Colonic mucosa (tissue), 4 donors: ENCODE measurements at regions not wholly inside any gene's neighbourhood (a gene's known extent, or its start where the extent isn't known, plus 50 kb on each side); places are given as distances from the start of the nearest gene placed in this dataset.

Experiments used
- DNase-seq: peaks from one replicate; pipeline ENCODE4 v3.0.0-alpha.2; 2020
- H3K27ac ChIP-seq: fragments of 200-600 bp; one replicate; pipeline ENCODE4 v1.8.0; 2021
- H3K27me3 ChIP-seq: fragments of 200-600 bp; one replicate; pipeline ENCODE4 v1.8.0; 2021
- H3K36me3 ChIP-seq: fragments of 200-600 bp; one replicate; pipeline ENCODE4 v1.8.0; 2021
- H3K4me1 ChIP-seq: fragments of 200-600 bp; one replicate; pipeline ENCODE4 v1.8.0; 2021; ENCODE audit warnings: mild to moderate bottlenecking
- H3K4me3 ChIP-seq: fragments of 200-600 bp; one replicate; pipeline ENCODE4 v1.8.0; 2021
- H3K9ac ChIP-seq, 2 donors: one replicate each; pipeline ENCODE4 v1.7.0; 2013; ENCODE audit warnings: control low read depth in 2 of 2, low read depth in 2 of 2, low read length in 2 of 2
- H3K9me3 ChIP-seq: fragments of 200-600 bp; one replicate; pipeline ENCODE4 v1.8.0; 2021
- intact Hi-C: fragments of 100-400 bp; cut with DNase I; formaldehyde crosslinking; loops from one replicate; pipeline ENCODE4 v1.14.1; 2022
- TF ChIP-seq, protein P1 (sequence below): fragments of 200-600 bp; IDR thresholded peaks from one replicate; pipeline ENCODE4 v1.8.0; 2022; ENCODE audit warnings: antibody characterized with exemption, mild to moderate bottlenecking
- donor health status: healthy.
- donor health status: DM: no; HTN: no; CAD: no.
- donor health status: DM: no; HTN: no; CAD: no.

DNA sequence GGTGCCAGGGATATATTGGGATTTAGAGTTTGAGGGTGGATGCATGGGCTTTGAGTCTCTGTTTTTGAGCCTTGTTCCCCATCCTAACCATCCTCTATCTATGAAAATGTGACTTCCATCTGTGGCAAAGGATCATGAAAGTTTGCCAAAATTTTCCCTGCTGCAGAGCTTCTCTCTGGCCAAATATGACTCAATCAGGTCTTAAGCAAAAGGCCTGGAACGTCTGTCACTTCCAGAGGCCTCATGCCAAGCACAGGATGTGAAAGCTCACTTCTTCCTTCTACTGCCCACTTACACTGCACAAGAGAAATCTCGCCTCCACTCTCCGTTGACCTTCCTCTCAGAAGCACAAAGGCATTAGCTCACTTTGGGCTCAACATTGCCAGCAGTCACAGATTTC lies 696.9 kb upstream of the NRP1 start:
- H3K9ac ChIP-seq = no peak overlapping the region
- intact Hi-C loops = no loop called here
- H3K36me3 ChIP-seq = no peaks in the 10 kb centered on the region
- no peaks in the 10 kb centered on the region for H3K9me3 ChIP-seq
- DNase-seq = peak; percentile 28
- H3K4me1 ChIP-seq = no peaks in the 10 kb centered on the region
- no peaks in the 10 kb centered on the region for H3K27me3 ChIP-seq
- H3K27ac ChIP-seq = no peak overlapping the region
- TF ChIP-seq, protein P1, sequence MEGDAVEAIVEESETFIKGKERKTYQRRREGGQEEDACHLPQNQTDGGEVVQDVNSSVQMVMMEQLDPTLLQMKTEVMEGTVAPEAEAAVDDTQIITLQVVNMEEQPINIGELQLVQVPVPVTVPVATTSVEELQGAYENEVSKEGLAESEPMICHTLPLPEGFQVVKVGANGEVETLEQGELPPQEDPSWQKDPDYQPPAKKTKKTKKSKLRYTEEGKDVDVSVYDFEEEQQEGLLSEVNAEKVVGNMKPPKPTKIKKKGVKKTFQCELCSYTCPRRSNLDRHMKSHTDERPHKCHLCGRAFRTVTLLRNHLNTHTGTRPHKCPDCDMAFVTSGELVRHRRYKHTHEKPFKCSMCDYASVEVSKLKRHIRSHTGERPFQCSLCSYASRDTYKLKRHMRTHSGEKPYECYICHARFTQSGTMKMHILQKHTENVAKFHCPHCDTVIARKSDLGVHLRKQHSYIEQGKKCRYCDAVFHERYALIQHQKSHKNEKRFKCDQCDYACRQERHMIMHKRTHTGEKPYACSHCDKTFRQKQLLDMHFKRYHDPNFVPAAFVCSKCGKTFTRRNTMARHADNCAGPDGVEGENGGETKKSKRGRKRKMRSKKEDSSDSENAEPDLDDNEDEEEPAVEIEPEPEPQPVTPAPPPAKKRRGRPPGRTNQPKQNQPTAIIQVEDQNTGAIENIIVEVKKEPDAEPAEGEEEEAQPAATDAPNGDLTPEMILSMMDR = no peak
- H3K4me3 ChIP-seq = no peak overlapping the region

DNA sequence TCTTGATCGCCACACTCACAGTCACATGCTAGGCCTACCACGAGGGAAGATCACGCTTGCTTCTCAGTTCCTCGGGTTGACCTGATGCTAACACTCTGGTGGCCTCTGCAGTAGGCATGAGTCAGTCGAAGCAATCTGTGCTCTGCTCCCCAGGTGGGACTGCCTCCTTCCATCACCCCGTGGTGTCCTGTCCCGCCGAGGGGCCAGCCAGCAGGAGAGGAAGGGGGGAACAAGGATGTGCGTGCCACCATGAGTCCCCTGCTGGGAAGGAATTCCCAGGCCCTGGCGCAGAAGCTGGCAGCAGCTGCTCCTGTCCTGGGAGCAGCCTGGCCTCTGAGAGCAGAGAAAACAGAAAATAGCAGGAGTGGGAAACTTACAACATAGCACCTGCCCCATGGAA lies 695.0 kb upstream of the NRP1 start:
- H3K27me3 ChIP-seq = no peaks in the 10 kb centered on the region
- H3K4me3 ChIP-seq = no peak overlapping the region
- H3K9ac ChIP-seq = no peak overlapping the region
- H3K4me1 ChIP-seq = no peaks in the 10 kb centered on the region
- no peaks in the 10 kb centered on the region for H3K9me3 ChIP-seq
- TF ChIP-seq, protein P1 = no peak
- no peak for DNase-seq
- H3K27ac ChIP-seq = no peak overlapping the region
- intact Hi-C loops = no loop called here
- no peaks in the 10 kb centered on the region for H3K36me3 ChIP-seq

DNA sequence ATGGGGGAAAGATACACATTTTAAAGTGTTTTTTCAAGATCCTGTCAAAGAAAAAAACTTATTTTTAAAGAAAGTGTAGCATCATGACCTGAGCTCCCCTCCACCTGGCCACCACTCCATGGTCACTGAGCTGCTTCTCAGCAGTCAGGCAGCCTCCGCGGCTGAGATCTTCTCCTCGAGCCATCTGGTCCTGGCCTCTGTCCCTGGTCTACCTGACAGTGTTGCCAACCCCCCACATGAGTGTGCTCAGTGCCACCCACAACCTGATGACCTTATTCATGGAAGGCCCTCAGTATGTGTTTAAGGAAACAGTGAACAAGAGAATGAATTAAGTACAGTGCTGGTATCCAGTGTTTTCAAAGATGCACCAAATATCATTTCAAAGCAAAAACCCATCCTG lies 694.5 kb upstream of the NRP1 start:
- no peaks in the 10 kb centered on the region for H3K4me1 ChIP-seq
- no peak for DNase-seq
- H3K27ac ChIP-seq = no peak overlapping the region
- H3K27me3 ChIP-seq = no peaks in the 10 kb centered on the region
- intact Hi-C loops = no loop called here
- H3K9me3 ChIP-seq = no peaks in the 10 kb centered on the region
- TF ChIP-seq, protein P1 = no peak
- H3K36me3 ChIP-seq = no peaks in the 10 kb centered on the region
- no peak overlapping the region for H3K4me3 ChIP-seq
- H3K9ac ChIP-seq = no peak overlapping the region

DNA sequence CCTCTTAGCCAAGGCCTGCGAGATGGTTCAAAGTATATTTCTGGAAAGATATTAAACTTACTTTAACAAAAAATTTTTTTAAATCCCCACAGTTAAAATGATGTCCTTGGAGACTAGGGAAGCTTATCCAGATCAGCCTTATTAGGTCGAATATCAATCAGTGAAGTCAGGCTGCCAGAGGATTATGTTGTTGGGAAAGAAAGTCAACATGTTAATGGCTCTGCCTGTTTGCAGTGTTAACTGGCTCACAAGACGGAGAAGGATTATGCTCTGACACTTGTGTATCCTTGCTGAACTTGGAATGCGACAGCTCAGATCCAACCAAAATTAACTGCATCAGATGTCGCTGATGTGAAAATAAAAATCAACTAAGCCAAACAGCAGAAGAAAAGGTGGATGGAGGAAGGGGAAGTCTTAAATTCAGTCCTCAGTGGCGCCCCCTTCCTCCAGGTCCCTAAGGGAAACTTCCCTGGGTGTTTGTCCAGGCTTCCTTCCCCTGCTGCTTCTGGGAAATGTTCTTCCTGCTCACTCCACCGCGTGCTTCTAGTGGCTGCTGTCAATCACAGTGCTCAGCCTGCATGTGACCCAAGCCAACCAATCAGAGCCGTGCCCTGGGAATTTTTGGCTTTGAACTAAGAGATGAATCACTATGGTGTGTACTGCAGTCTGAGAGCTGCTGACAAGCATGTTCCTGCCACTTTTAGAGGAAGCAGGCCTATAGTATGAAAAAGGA lies 690.4 kb upstream of the NRP1 start:
- Histone ChIP-seq H3K27me3 (no peaks in the 10 kb centered on the region), H3K9ac (no peak overlapping the region), H3K4me3 (no peak overlapping the region), H3K27ac (no peak overlapping the region), H3K9me3 (no peaks in the 10 kb centered on the region), H3K36me3 (no peaks in the 10 kb centered on the region), H3K4me1 (no peaks in the 10 kb centered on the region)
- TF ChIP-seq, protein P1 = no peak
- DNase-seq = peak; percentile 36
- intact Hi-C loops = no loop called here

DNA sequence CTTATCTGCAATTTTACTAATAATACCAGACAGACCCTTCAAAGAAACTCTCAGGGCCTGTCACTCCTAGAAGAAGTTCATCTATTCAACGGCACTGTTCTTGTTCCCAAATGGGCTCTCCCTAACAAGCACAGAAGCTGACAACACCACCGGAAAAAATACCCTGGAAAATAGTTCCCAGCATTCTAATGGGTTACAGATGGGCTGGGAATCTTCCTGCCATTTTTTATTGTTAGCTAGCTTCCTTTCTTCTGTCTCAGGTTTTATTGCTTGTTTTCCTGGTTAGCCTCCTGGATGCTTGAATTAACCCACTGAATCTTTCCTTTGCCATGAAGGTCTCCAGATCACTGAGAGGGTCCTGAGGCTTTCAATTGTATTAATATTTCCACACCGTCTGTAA lies 689.8 kb upstream of the NRP1 start:
- no peaks in the 10 kb centered on the region for H3K4me1 ChIP-seq
- no peak overlapping the region for H3K9ac ChIP-seq
- H3K27me3 ChIP-seq = no peaks in the 10 kb centered on the region
- DNase-seq = no peak
- no peak overlapping the region for H3K4me3 ChIP-seq
- no peak overlapping the region for H3K27ac ChIP-seq
- intact Hi-C loops = no loop called here
- H3K9me3 ChIP-seq = no peaks in the 10 kb centered on the region
- TF ChIP-seq, protein P1 = no peak
- no peaks in the 10 kb centered on the region for H3K36me3 ChIP-seq
